ENCODE measurements at regions not wholly inside any gene's neighbourhood (a gene's known extent, or its start where the extent isn't known, plus 50 kb on each side); places are given as distances from the start of the nearest gene placed in this dataset.

GRCh38 chr16:72367851-72368250 is 195.9 kb upstream of the PMFBP1 start:
- Histone ChIP-seq H3K4me3 (ENCODE audit: low read depth, low read length, poor library complexity, severe bottlenecking) (no peak overlapping the region), H3K9me2 (ENCODE audit: low read depth, low read length) (no peaks in the 10 kb centered on the region), H3F3A (ENCODE audit: insufficient read depth, low read length) (no peaks in the 10 kb centered on the region), H3K4me2 (ENCODE audit: low read length) (no peak overlapping the region), H3K9me3 (ENCODE audit: low read length) (0 out of 2 replicates have a peak, but pooled peaks cover 3% of the 10 kb centered on the region), H3K9ac (ENCODE audit: low read length) (no peak overlapping the region), H3K27ac (ENCODE audit: low read depth, low read length, poor library complexity, severe bottlenecking) (no peak overlapping the region), H3K4me1 (ENCODE audit: insufficient read depth, low read length, severe bottlenecking) (no peaks in the 10 kb centered on the region), H3K36me3 (ENCODE audit: insufficient read depth, low read length) (no peaks in the 10 kb centered on the region), H4K20me1 (ENCODE audit: insufficient read depth, low read length) (no peaks in the 10 kb centered on the region), H2AFZ (ENCODE audit: low read length) (no peak overlapping the region), H3K79me2 (ENCODE audit: insufficient read depth, low read length) (no peaks in the 10 kb centered on the region), H3K27me3 (ENCODE audit: insufficient read depth, low read length) (no peaks in the 10 kb centered on the region)
- TF ChIP-seq CTCF (IDR thresholded peaks at IDR 0.05; ENCODE audit: low read length) (no peak), EZH2 (IDR thresholded peaks at IDR 0.05; ENCODE audit: borderline replicate concordance, low read length) (no peak)

GRCh38 chr16:72362973-72363372 is 191.0 kb upstream of the PMFBP1 start:
- H3K4me2 ChIP-seq (ENCODE audit: low read length) = no peak overlapping the region
- H3K36me3 ChIP-seq (ENCODE audit: insufficient read depth, low read length) = no peaks in the 10 kb centered on the region
- no peaks in the 10 kb centered on the region for H4K20me1 ChIP-seq (ENCODE audit: insufficient read depth, low read length)
- no peaks in the 10 kb centered on the region for H3K79me2 ChIP-seq (ENCODE audit: insufficient read depth, low read length)
- no peaks in the 10 kb centered on the region for H3F3A ChIP-seq (ENCODE audit: insufficient read depth, low read length)
- H3K27ac ChIP-seq (ENCODE audit: low read depth, low read length, poor library complexity, severe bottlenecking) = no peak overlapping the region
- H3K9me2 ChIP-seq (ENCODE audit: low read depth, low read length) = no peaks in the 10 kb centered on the region
- no peak overlapping the region for H2AFZ ChIP-seq (ENCODE audit: low read length)
- no peaks in the 10 kb centered on the region for H3K4me1 ChIP-seq (ENCODE audit: insufficient read depth, low read length, severe bottlenecking)
- no peaks in the 10 kb centered on the region for H3K27me3 ChIP-seq (ENCODE audit: insufficient read depth, low read length)
- no peak overlapping the region for H3K9ac ChIP-seq (ENCODE audit: low read length)
- TF ChIP-seq EZH2 (IDR thresholded peaks at IDR 0.05; ENCODE audit: borderline replicate concordance, low read length) (no peak), CTCF (IDR thresholded peaks at IDR 0.05; ENCODE audit: low read length) (no peak)
- no peak overlapping the region for H3K4me3 ChIP-seq (ENCODE audit: low read depth, low read length, poor library complexity, severe bottlenecking)
- 0 out of 2 replicates have a peak, but pooled peaks cover 3% of the 10 kb centered on the region for H3K9me3 ChIP-seq (ENCODE audit: low read length)

GRCh38 chr16:72362476-72362875 is 190.5 kb upstream of the PMFBP1 start:
- H3K79me2 ChIP-seq (ENCODE audit: insufficient read depth, low read length) = no peaks in the 10 kb centered on the region
- H3K27me3 ChIP-seq (ENCODE audit: insufficient read depth, low read length) = no peaks in the 10 kb centered on the region
- H3K9me3 ChIP-seq (ENCODE audit: low read length) = 0 out of 2 replicates have a peak, but pooled peaks cover 3% of the 10 kb centered on the region
- no peak overlapping the region for H2AFZ ChIP-seq (ENCODE audit: low read length)
- H3K27ac ChIP-seq (ENCODE audit: low read depth, low read length, poor library complexity, severe bottlenecking) = no peak overlapping the region
- no peaks in the 10 kb centered on the region for H3K4me1 ChIP-seq (ENCODE audit: insufficient read depth, low read length, severe bottlenecking)
- no peaks in the 10 kb centered on the region for H3F3A ChIP-seq (ENCODE audit: insufficient read depth, low read length)
- no peaks in the 10 kb centered on the region for H3K36me3 ChIP-seq (ENCODE audit: insufficient read depth, low read length)
- no peak overlapping the region for H3K9ac ChIP-seq (ENCODE audit: low read length)
- H3K4me2 ChIP-seq (ENCODE audit: low read length) = no peak overlapping the region
- no peaks in the 10 kb centered on the region for H4K20me1 ChIP-seq (ENCODE audit: insufficient read depth, low read length)
- no peak overlapping the region for H3K4me3 ChIP-seq (ENCODE audit: low read depth, low read length, poor library complexity, severe bottlenecking)
- no peaks in the 10 kb centered on the region for H3K9me2 ChIP-seq (ENCODE audit: low read depth, low read length)
- TF ChIP-seq CTCF (IDR thresholded peaks at IDR 0.05; ENCODE audit: low read length) (no peak), EZH2 (IDR thresholded peaks at IDR 0.05; ENCODE audit: borderline replicate concordance, low read length) (no peak)

Data from OCI-LY1 (cell line).